Activated naive CD4-positive, alpha-beta T cell treated with anti-CD3 and anti-CD28 coated beads, Interleukin-2, amount 10 ng/mL, durations not matched to agents 7 days and 5 days (primary cell): ENCODE measurements at regions not wholly inside any gene's neighbourhood (a gene's known extent, or its start where the extent isn't known, plus 50 kb on each side); places are given as distances from the start of the nearest gene placed in this dataset.

Experiments used
- CTCF ChIA-PET: fragments of 350-600 bp; sonication (Branson Sonifier 250); formaldehyde crosslinking; loops from one replicate; lab custom pipeline; 2021; ENCODE audit warnings: antibody characterized with exemption; lab: Charles Lee
- DNase-seq: peaks from one replicate; pipeline ENCODE4 v3.0.0-alpha.2; 2020
- H3K27ac Mint-ChIP-seq: one replicate; pipeline ENCODE4 v1.8.0; 2021; ENCODE audit warnings: mild to moderate bottlenecking, moderate library complexity, mixed read lengths
- H3K27me3 Mint-ChIP-seq: one replicate; pipeline ENCODE4 v1.8.0; 2021; ENCODE audit warnings: mild to moderate bottlenecking, mixed read lengths
- H3K36me3 Mint-ChIP-seq: one replicate; pipeline ENCODE4 v1.8.0; 2021; ENCODE audit warnings: mixed read lengths
- H3K4me1 Mint-ChIP-seq: one replicate; pipeline ENCODE4 v1.8.0; 2021; ENCODE audit warnings: mixed read lengths
- H3K4me3 Mint-ChIP-seq: one replicate; pipeline ENCODE4 v1.8.0; 2021; ENCODE audit warnings: mild to moderate bottlenecking, moderate library complexity, mixed read lengths
- H3K9me3 Mint-ChIP-seq: one replicate; pipeline ENCODE4 v1.8.0; 2021; ENCODE audit warnings: mixed read lengths

- no peaks in the 10 kb centered on the region for H3K9me3 Mint-ChIP-seq
- CTCF ChIA-PET: no interaction called here
- H3K36me3 Mint-ChIP-seq: no peaks in the 10 kb centered on the region
- no peak overlapping the region for H3K4me3 Mint-ChIP-seq
- no peak for DNase-seq
- H3K4me1 Mint-ChIP-seq: no peaks in the 10 kb centered on the region
- no peaks in the 10 kb centered on the region for H3K27me3 Mint-ChIP-seq
- no peak overlapping the region for H3K27ac Mint-ChIP-seq
Measured at GRCh38 chr16:73703891-73704290, 592.7 kb upstream of the PSMD7 start.

- peaks cover 2% of the 10 kb centered on the region for H3K9me3 Mint-ChIP-seq
- CTCF ChIA-PET: no interaction called here
- no peaks in the 10 kb centered on the region for H3K4me1 Mint-ChIP-seq
- no peak overlapping the region for H3K27ac Mint-ChIP-seq
- H3K27me3 Mint-ChIP-seq: no peaks in the 10 kb centered on the region
- no peak for DNase-seq
- no peak overlapping the region for H3K4me3 Mint-ChIP-seq
- no peaks in the 10 kb centered on the region for H3K36me3 Mint-ChIP-seq
Measured at GRCh38 chr16:73697336-73697735, 599.3 kb upstream of the PSMD7 start.

GRCh38 chr16:73692861-73693260, 603.8 kb upstream of the PSMD7 start:
- peaks cover 2% of the 10 kb centered on the region for H3K9me3 Mint-ChIP-seq
- H3K4me3 Mint-ChIP-seq: no peak overlapping the region
- H3K36me3 Mint-ChIP-seq: no peaks in the 10 kb centered on the region
- H3K4me1 Mint-ChIP-seq: no peaks in the 10 kb centered on the region
- H3K27me3 Mint-ChIP-seq: no peaks in the 10 kb centered on the region
- DNase-seq: no peak
- CTCF ChIA-PET: no interaction called here
- H3K27ac Mint-ChIP-seq: no peak overlapping the region

- Mint-ChIP-seq H3K27ac (no peak overlapping the region), H3K27me3 (no peaks in the 10 kb centered on the region), H3K4me3 (no peak overlapping the region), H3K36me3 (no peaks in the 10 kb centered on the region), H3K4me1 (no peaks in the 10 kb centered on the region), H3K9me3 (peaks cover 3% of the 10 kb centered on the region)
- DNase-seq: no peak
- CTCF ChIA-PET: no interaction called here
Measured at GRCh38 chr16:73683804-73684203, 612.8 kb upstream of the PSMD7 start.

GRCh38 chr16:73672135-73672534, 624.2 kb upstream of the ZFHX3 start:
- Mint-ChIP-seq H3K9me3 (peaks cover 6% of the 10 kb centered on the region), H3K4me1 (no peaks in the 10 kb centered on the region), H3K4me3 (no peak overlapping the region), H3K27me3 (no peaks in the 10 kb centered on the region), H3K36me3 (no peaks in the 10 kb centered on the region), H3K27ac (no peak overlapping the region)
- CTCF ChIA-PET: no interaction called here
- no peak for DNase-seq

DNA sequence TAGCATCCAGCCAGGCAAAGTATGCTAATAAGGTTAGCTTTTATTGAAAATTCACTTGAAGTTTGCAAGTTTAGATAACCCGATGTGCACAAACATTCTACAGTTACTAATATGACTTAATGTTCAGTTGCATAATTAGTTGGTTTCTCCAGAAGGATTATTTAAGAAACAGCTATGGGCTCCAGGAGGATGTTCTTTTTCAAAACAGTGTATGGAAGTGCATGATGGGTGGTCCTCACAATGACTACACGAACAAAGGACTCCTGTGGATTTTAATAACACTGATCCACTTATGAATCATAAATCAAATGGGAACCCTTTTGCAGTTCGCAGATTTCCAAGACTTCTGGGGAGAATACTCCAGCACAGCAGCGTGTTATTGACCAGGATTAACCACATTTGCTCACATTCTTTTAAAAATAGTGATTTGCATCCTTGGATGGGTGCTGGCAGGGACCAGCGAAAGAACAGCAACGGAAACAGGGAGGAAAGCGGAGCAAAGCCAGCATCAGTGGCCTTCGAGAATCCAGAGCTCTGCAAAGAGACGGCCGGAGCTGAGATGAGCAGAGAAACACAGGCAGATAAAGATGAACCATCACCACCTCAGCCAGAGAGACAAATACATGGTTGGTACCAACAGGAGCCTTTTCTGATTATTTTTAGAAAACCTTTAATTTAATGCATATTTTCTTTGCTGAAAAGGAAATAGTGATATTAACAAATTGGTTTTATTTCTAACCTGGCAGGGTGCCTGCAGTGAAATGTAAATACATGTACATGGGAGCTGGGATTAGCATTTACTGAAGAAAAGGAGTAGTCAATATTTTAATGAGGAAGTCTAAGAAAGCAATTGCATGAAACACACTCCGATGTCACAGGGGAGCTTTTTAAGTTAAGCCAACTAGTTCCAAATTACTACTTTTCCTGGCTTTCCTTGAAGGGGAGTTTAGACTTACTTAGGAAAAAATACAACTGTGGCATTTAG, 623.2 kb upstream of the ZFHX3 start:
- H3K36me3 Mint-ChIP-seq: no peaks in the 10 kb centered on the region

GRCh38 chr16:73669535-73670274, 621.8 kb upstream of the ZFHX3 start:
- no peak for DNase-seq
- Mint-ChIP-seq H3K27ac (no peak overlapping the region), H3K4me3 (no peak overlapping the region), H3K27me3 (no peaks in the 10 kb centered on the region), H3K4me1 (no peaks in the 10 kb centered on the region), H3K36me3 (no peaks in the 10 kb centered on the region), H3K9me3 (peaks cover 10% of the 10 kb centered on the region)
- CTCF ChIA-PET: no interaction called here

More for the DNA sequence above, 623.2 kb upstream of the ZFHX3 start:
- CTCF ChIA-PET: no interaction called here
- Mint-ChIP-seq H3K9me3 (peaks cover 8% of the 10 kb centered on the region), H3K27me3 (no peaks in the 10 kb centered on the region), H3K27ac (no peak overlapping the region), H3K4me1 (no peaks in the 10 kb centered on the region), H3K4me3 (no peak overlapping the region)
- DNase-seq: no peak

- DNase-seq: no peak
- H3K9me3 Mint-ChIP-seq: peaks cover 7% of the 10 kb centered on the region
- H3K4me1 Mint-ChIP-seq: no peaks in the 10 kb centered on the region
- H3K4me3 Mint-ChIP-seq: no peak overlapping the region
- H3K36me3 Mint-ChIP-seq: no peaks in the 10 kb centered on the region
- H3K27ac Mint-ChIP-seq: no peak overlapping the region
- H3K27me3 Mint-ChIP-seq: no peaks in the 10 kb centered on the region
- CTCF ChIA-PET: no interaction called here
Measured at GRCh38 chr16:73663720-73664119, 615.8 kb upstream of the ZFHX3 start.

- Mint-ChIP-seq H3K27ac (no peak overlapping the region), H3K36me3 (no peaks in the 10 kb centered on the region), H3K4me3 (no peak overlapping the region), H3K27me3 (no peaks in the 10 kb centered on the region), H3K9me3 (peaks cover 13% of the 10 kb centered on the region), H3K4me1 (no peaks in the 10 kb centered on the region)
- CTCF ChIA-PET: no interaction called here
- no peak for DNase-seq
Measured at GRCh38 chr16:73636196-73636595, 588.3 kb upstream of the ZFHX3 start.

- DNase-seq: no peak
- Mint-ChIP-seq H3K4me1 (no peaks in the 10 kb centered on the region), H3K27ac (no peak overlapping the region), H3K9me3 (no peaks in the 10 kb centered on the region), H3K27me3 (no peaks in the 10 kb centered on the region), H3K36me3 (no peaks in the 10 kb centered on the region), H3K4me3 (no peak overlapping the region)
- CTCF ChIA-PET: no interaction called here
Measured at GRCh38 chr16:73629011-73629410, 581.1 kb upstream of the ZFHX3 start.

- Mint-ChIP-seq H3K4me1 (no peaks in the 10 kb centered on the region), H3K27me3 (no peaks in the 10 kb centered on the region), H3K36me3 (no peaks in the 10 kb centered on the region), H3K27ac (no peak overlapping the region), H3K4me3 (no peak overlapping the region), H3K9me3 (no peaks in the 10 kb centered on the region)
- DNase-seq: no peak
- CTCF ChIA-PET: no interaction called here
Measured at GRCh38 chr16:73617738-73618137, 569.8 kb upstream of the ZFHX3 start.

- no peaks in the 10 kb centered on the region for H3K36me3 Mint-ChIP-seq
- H3K4me3 Mint-ChIP-seq: no peak overlapping the region
- CTCF ChIA-PET: no interaction called here
- H3K9me3 Mint-ChIP-seq: no peaks in the 10 kb centered on the region
- H3K4me1 Mint-ChIP-seq: no peaks in the 10 kb centered on the region
- DNase-seq: no peak
- H3K27me3 Mint-ChIP-seq: no peaks in the 10 kb centered on the region
- no peak overlapping the region for H3K27ac Mint-ChIP-seq
Measured at GRCh38 chr16:73616770-73617169, 568.8 kb upstream of the ZFHX3 start.

GRCh38 chr16:73616166-73616753, 568.3 kb upstream of the ZFHX3 start:
- Mint-ChIP-seq H3K27ac (no peak overlapping the region), H3K36me3 (no peaks in the 10 kb centered on the region), H3K27me3 (no peaks in the 10 kb centered on the region), H3K9me3 (no peaks in the 10 kb centered on the region), H3K4me1 (no peaks in the 10 kb centered on the region), H3K4me3 (no peak overlapping the region)
- CTCF ChIA-PET: no interaction called here
- no peak for DNase-seq

DNA sequence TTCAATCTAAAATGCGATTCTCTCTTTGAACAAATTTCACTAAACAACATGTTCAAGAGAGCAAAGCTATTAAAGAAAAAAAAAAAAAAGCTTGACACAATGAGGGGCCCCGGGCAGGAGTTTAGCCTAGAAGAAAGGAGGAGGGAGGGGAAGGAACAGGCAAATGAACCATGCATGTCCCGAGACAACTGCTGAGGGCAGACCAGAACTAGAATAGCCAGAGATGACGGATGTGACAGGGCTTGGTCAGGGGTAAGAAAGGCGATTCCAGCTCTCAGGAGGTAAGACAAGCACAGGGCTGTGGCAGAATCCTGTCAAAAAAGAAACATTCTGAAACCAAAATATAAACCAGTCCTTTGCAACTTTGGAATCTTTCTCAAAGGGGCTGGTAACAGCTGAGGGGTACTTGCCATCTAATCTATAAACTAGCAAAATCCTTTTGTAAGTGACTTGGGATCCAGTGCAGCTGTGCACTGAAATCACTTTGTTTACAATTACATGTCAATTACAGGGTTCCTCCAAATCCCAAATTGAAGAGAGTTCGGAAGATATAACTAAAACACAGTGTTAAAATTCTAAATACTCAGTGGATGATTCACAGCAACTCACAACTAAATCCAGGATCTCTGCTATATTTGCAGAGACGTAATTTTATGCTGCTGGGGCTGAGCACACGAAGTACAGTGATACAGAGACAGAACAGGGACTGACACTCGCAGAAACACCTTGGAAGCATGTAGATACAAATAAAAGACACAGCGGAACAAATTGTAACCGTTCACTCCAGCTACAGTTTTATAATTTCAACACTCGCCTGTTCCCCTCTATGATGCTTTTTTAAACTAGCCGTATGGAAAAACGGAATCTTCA, 567.4 kb upstream of the ZFHX3 start:
- H3K4me1 Mint-ChIP-seq: no peaks in the 10 kb centered on the region
- H3K27ac Mint-ChIP-seq: no peak overlapping the region
- CTCF ChIA-PET: no interaction called here
- H3K9me3 Mint-ChIP-seq: no peaks in the 10 kb centered on the region
- H3K36me3 Mint-ChIP-seq: no peaks in the 10 kb centered on the region
- no peak for DNase-seq
- H3K27me3 Mint-ChIP-seq: peaks cover 5% of the 10 kb centered on the region
- H3K4me3 Mint-ChIP-seq: no peak overlapping the region
